HG02885 (cell line): ENCODE measurements at regions not wholly inside any gene's neighbourhood (a gene's known extent, or its start where the extent isn't known, plus 50 kb on each side); places are given as distances from the start of the nearest gene placed in this dataset.
A peak's percentile ranks its signal among the peaks of the same experiment; 100 is the strongest.
"Not testable (repeated sequence)": the region's sequence is repeated elsewhere in the genome, so short reads cannot be mapped to it uniquely, and the experiment has no call there.

Experiments used
- ATAC-seq: cut with Tn5 transposase; IDR thresholded peaks from one replicate; pipeline ENCODE4 v1.9.1; 2021; ENCODE audit warnings: mild to moderate bottlenecking; ENCODE audit not compliant: unreplicated experiment, poor library complexity

- ATAC-seq: no peak
Measured at GRCh38 chr12:59068436-59068835, 148.1 kb upstream of the LRIG3 start.

DNA sequence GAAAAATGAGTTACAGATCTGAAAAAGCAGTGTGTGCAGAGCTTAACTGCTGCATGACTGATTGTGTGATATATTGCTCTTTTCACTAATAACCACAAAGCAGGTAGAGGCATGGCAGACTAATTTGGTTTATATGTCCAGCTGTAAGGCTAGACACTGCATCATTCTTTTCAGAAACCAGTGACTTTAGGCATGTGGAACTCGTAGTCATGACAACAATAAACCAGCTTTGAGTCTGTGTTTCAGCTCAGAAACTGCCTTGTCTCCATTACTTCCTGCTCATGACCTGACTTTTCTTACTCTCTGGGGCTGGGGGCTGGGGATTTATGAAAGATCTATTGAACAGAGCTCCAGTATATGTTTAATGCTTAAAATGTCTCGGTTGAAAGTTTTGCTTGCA is 146.8 kb upstream of the LRIG3 start:
- no peak for ATAC-seq

- no peak for ATAC-seq
Measured at GRCh38 chr12:59066445-59066844, 146.1 kb upstream of the LRIG3 start.

- ATAC-seq: no peak
Measured at GRCh38 chr12:59059088-59059935, 139.0 kb upstream of the LRIG3 start.

DNA sequence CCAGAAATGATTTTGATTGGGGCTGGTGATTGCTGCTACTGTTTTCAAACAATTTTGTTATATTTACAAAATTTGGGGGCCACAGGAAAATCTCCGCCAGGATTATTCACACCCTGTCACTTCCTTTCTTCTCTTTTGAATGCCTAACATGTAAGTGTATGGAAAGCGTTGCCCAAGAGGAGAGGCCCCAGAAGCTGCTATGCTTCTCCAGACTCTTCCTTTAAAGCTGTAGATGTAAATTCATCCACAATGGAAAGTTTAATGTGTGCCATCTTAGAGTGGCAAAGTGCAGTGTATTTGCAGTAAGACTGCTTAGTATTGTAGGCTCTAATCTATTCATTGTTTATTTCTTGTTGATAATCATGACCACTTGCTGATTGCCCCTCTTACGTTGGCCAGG is 136.7 kb upstream of the LRIG3 start:
- no peak for ATAC-seq

DNA sequence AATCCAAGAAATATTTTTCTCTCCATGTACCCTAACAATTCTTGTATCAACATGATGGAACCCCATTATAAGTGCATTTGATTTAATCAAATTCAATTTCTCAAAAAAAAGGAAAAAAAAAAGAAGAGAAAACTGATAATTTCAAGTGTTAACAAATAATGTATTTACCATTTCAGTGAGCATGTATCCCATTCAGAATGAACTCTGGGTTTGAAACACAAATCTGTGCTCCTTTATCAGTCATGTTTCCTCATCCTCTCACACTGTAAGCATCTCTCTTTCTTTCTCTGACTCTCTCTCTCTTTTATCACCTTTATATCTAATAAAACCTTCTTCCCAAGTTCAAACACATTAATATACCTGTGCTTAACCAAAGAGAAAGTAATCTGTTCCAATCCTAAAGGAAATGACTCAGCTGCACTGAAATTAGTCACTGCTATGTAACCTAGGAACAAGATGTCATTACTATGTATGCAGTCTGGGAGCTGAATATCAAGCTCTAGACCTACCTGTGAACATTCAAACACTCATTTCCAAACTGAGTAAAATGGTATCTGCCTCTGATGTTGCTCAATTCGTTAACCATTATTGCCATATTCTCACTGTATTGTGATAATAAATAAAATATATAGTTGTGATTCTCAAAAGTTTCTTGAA is 135.0 kb upstream of the LRIG3 start:
- ATAC-seq: peak; percentile 67

DNA sequence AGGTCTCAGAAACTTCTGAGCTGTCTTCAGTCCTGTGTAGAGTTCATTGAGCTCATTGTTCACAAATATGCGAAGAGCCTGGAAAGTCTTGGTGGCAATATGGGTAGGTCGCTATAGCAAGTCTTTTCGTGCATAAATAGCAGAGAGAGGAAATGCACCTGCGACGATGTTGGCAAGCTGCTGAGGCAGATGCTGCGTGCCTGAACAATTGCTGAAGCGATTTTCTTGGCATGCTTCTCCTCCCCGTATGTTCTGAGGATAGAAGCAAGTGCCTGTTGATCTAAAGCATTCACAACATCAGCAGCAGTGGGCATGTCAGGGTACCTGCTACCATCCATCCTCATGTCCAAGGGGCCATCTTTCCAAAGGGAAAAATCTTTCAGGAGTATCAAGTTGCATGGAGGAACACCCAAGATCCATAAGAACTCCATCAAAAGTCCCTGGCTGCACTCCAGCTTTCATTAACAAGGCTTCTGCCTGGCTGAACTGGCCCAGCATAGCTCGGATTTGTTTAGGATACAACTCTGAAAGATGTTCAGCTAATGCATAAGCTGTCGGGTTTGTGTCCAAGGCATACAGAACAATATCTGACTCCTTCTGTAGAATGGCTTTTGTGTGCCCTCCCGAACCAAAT is 133.1 kb upstream of the LRIG3 start:
- not testable (repeated sequence) for ATAC-seq

GRCh38 chr12:59046763-59047534 is 126.6 kb upstream of the LRIG3 start:
- no peak for ATAC-seq

DNA sequence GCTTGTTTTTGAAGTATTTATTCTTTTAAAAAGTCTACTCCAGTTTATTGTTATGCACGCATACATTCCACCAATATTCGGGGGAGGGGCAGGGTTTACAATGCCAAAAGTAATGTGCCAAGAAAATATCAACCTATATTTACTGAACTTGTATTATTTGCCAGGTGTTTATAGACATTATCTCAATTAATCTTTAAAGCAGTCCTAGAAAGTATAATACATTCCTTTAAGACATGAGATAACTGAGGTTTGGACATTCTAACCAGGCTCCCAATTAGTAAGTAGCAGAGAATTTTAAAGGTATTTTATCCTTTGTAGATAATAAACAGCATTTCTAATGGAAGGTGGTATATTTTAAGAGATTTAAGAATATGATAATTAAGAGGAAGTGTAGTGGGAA is 124.5 kb upstream of the LRIG3 start:
- ATAC-seq: no peak

- ATAC-seq: no peak
Measured at GRCh38 chr12:59041241-59042121, 121.2 kb upstream of the LRIG3 start.

DNA sequence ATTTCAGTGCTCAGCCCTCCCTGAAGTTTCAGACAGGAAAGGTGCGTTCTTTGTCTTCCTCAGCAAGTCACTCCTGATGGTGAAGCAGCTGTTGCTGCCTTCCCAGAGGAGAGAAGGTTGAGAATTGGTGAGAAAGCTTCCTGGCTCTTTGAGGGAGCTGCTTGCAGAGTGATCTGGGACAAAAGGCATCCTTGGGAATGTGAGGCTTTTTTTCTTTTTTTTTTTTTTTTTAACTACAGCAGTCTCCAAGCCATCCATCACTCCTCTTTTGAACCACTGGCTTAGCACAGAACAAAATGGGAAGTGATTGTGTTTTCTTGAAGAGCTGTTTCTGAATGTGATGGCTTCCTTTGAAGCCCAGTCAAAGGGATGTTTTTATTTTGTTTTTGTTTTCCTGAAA is 120.4 kb upstream of the LRIG3 start:
- ATAC-seq: no peak

- ATAC-seq: no peak
Measured at GRCh38 chr12:59040043-59040442, 119.7 kb upstream of the LRIG3 start.

DNA sequence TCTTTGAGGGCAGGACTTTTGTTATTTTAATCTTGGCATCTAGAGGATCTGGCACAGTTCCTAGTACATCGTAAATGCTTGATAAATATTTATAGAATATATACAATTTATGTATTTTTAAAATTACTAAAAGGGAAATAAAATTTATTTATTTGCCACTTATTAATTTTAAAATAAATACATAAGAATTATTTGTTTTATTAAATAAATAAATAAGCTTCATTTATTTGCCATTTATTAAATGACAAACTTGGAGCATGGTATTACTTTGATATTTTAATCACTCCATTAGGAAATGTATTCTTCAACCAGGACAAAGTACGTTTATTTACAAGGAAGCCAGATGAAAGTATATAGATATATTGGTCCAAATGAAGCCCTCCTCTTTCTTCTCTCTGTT is 118.7 kb upstream of the LRIG3 start:
- no peak for ATAC-seq

DNA sequence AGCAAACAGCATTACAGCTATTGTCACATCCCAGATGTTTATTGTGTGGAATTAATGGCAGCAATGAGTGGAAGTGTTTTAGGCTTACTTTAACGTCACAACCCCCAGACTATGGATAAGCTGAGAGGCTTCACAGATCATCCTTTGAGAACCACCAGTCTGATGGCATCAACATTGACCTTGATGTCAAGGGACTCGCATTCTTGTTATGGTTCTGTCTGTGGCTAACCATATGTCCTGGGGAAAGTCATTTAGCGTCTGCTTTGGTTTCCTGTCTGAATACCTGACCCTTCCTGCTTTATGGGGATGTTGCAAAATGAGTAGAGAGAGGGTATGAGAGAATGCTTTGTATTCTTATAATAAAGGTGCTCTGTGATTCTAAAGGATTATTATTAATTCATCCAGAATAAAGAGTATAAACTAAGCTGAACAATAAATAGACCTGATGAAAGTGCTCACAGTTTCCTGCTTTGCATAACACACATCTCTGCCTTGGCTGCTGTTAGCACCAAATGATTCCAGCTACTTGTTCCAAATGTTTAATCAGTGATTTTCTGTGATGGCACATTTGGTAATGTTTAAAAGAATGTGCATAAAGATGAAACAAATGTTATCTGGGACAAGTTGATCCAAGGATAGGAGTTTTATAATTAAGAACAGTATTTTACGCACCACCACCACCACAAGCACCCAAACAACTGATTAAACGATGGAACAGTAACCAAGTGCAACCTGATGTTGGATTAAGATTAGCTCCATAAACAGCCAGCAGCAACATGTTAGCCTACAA is 116.9 kb upstream of the LRIG3 start:
- no peak for ATAC-seq

- no peak for ATAC-seq
Measured at GRCh38 chr12:59036347-59036746, 116.0 kb upstream of the LRIG3 start.

DNA sequence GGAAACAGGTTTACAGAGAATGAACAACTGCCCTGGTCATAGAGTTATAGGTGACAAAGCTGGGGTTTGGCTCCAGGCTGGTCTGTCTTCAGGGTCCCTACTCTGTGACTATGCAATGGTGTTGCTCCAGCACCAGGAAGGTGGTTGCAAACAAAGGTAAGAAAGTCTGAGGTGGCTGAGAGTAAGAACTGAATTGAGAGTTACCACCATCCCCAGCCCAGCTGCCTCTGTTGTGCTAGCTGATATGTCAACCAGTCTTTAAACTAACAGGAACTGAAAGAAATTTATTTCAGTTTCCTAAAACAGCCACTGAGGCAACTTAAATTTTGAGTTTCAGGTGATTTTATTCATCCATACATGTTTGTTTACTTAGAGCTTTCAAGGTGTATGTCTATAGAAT is 111.0 kb upstream of the LRIG3 start:
- no peak for ATAC-seq

DNA sequence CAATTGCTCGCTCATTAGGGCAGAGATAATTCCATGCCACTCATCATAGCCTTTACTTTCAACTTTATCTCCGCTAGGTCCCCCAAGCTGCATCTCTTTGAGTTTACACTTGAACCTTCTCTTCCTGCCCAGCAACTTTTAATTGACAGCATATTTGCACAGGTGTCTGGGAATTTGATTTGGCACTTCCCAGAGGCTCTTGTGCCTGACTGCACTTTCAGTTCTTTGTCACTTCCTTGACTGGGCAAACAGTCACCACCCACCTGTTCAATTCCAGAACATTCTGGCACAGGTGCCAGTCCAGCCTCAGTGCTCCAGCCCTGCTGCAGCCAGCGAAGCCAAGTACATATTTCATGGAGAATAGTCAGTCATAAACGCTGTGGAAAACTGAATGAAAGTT is 110.1 kb upstream of the LRIG3 start:
- no peak for ATAC-seq

GRCh38 chr12:59027199-59027598 is 106.9 kb upstream of the LRIG3 start:
- no peak for ATAC-seq

DNA sequence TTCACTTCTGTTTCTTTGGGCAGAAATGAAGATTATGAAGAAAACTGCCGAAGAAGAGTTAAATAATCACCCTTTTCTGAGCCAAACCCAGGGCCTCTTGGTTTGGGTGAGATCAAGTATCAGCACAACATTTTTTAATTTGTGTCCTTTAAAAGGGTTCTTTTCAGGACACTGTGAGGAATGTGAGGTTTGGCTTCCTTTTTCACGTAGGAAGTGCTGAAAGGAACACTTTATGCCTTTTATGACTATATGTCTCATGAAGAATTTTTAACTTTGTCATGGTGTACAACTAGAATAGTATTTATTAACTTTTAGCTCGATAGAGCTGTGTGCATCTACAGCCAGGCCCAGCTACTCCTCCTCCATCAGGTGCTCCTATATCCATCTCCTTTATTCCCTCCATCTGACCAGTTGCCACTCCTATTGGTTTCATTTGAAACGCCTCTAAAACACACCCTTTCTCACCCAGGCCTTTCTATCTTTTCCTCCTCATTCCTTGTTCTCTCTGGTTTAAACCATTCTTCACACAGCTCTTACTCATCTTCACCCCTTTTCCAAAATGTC is 103.6 kb upstream of the LRIG3 start:
- ATAC-seq: no peak
